HG02588 (cell line): ENCODE measurements at regions not wholly inside any gene's neighbourhood (a gene's known extent, or its start where the extent isn't known, plus 50 kb on each side); places are given as distances from the start of the nearest gene placed in this dataset.
"Not testable (repeated sequence)": the region's sequence is repeated elsewhere in the genome, so short reads cannot be mapped to it uniquely, and the experiment has no call there.

ENCODE experiments used
- ATAC-seq: cut with Tn5 transposase; IDR thresholded peaks from one replicate; pipeline ENCODE4 v1.9.1; 2021; ENCODE audit warnings: mild to moderate bottlenecking, moderate library complexity; ENCODE audit not compliant: unreplicated experiment

DNA sequence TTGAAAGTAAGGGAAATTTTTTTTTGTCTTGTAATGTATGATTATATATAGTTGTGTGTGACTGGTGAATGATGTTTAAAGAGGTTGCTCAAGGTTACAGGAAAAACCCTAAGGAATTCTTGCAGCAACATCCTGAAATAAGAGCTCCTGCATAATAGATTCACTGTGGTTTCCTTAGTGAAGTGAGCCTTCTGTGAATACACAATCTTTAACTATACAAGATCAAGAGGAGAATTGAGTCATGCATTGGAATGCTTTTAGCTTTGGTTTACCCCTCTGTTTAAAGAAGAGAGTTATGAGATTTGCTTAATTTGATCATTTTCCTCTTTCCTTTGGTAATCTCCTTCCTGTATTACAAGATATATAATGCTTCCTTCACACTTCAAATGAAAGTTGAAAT, 141.6 kb upstream of the EYA4 start:
- ATAC-seq: no peak

DNA sequence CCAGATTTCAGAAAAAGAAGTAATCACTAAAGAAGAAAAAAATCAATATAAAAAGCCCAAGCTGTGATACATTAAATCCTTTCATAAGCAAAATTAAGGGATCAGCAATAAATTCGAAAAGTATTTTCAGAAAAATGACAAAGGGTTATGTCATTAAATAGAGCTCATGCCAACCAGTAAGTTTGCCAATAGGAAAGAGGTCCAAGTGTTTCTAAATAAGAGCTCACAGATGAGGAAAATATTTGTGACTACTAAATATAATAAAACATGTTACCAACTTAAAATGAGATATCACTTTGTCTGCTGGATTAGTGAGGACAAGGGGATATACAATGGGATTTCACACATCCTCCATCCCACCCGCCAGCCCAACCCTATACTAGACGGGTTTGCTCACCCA, 140.3 kb upstream of the EYA4 start:
- ATAC-seq: no peak

DNA sequence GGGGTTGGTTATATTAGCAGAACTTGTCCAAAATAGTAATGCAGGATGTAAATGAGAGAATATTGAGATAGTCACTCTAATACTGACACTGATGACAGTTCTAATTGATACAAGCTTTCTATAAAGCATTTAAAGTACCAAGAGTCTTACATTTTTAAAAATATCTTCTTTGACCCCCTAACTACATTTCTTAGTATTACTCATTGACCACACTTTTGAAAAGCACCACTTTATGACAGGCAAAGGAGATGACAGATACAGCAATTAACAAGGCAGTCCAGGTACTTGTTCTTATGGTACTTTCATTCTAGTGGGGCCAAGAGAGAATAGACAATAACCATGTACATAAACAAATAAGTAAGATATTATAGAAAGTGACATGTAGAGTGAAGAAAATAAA, 139.4 kb upstream of the EYA4 start:
- no peak for ATAC-seq

DNA sequence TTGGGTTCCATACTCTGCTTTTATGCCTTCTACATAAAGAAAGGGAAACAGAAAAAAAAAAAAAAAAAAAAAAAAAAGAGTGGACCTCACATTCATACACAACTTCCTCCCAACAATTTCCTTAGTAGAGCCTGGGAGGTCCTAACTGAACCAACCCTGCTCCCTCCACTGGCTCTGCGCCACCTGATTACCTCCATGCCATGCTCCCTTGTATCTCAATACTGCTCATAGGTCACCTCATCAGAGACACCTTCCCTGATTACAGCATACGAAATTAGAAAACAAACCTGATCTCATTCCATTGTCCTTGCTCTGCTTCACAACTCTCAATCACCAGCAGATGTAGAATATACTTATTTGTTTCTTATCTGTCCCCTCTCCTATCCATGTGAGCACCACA, 134.2 kb upstream of the EYA4 start:
- ATAC-seq: no peak

DNA sequence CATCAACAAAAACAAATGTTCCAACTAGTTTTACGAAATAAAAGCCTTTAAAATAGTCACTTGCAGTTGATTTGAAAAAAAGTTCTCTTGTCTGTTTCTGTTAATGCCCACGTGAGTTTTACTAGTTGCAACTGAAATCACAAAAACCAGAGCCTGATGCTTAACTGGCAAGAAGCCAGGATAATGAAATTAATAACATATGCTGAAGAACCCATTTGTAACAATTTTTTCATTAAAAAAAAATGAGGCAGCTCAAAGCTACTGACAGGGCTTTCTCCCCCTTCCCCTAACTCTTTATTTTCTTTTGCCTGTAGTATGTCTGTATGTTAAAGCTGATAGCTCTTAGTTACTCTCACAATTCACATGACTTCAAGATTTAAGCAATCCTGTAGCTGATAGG, 132.7 kb upstream of the EYA4 start:
- no peak for ATAC-seq

DNA sequence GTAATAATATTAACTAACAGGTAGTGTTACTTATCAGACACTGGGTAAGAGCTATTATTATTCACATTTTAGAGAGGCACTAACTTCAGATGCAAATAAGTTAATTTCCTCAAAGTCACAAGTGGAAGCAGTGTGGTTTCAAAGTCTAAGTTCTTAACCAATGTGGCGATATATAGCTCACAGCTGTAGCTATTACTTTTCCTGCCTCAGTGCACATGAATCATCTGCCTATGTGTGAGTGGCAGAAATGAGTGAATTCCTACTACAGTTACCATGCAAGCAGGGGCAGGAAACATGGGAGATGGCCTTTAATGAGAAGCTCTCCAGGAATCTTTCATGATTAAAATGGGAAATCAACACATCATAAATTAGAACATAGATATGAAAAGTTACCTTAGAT, 126.2 kb upstream of the EYA4 start:
- no peak for ATAC-seq

DNA sequence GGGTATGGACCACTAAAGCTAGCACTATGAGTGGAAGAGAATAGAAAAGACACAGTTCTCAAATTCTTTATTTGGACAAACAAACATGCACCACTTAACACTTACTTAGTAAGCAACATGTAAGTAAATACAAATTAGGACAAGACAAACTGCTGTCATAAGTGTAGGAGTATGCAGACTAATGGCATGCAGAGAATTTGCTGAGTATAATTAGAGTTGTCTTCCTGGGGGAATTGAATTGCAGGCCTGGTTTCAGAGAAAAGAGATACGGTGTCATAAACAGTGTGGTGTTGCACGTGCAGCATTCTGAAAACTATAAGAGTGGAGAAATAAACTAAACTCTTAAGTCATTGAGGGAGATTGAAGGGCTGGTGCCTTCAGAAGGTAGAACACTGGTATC, 125.2 kb upstream of the EYA4 start:
- no peak for ATAC-seq

DNA sequence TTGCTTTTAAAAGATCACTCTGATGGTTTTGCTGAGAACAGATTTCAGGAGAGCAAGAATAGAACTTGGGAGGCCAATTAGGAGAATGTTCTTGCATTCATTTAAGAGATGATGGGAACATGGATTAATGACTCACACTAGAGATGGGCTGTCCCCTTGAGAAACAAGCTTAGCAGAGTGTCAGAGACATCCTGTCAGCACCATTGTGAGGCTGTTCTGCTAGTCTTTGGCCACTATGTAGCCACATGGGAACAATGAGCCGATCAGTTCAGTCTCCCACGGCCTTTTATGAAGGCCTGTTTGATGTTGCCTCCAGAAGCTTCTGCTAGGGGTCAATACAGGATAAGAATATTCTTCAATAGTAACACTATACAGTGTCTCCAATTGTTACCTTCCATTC, 113.0 kb upstream of the EYA4 start:
- ATAC-seq: no peak

DNA sequence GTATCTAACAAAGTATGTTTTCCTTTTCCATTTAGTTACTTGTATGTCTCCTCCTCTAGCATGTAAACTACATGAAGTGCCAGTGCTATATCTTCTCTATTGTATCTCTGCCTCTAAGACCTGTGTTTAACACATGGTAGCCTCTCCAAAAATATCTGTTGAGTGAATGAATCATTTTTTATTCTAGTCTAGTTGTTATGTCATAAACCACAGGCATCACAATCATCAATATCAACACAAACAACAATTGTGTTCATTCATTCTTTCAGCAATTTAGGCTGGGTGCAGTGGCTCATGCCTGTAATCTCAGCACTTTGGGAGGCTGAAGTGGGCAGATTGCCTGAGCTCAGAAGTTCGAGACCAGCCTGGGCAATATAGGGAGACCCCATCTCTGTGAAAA, 111.6 kb upstream of the EYA4 start:
- ATAC-seq: no peak

DNA sequence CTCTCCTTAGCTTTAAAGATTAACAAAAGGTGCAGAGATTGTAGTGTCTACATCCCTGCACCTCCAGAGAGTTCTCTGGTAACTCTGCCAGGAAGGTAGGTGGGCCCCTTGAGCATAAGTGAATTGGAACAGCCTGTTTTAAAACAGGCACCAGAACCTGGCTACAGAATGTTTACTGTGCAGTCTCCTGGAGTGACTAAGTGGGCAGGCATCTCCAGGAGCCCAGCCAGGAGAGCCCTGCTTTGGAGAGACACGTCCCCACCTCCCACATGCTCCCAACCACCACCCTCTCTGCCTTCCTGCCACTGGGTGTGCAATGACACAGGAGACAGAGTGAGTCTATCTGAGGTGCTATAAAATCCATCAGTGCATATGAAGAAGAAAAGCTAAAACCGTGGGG, 110.3 kb upstream of the EYA4 start:
- no peak for ATAC-seq

DNA sequence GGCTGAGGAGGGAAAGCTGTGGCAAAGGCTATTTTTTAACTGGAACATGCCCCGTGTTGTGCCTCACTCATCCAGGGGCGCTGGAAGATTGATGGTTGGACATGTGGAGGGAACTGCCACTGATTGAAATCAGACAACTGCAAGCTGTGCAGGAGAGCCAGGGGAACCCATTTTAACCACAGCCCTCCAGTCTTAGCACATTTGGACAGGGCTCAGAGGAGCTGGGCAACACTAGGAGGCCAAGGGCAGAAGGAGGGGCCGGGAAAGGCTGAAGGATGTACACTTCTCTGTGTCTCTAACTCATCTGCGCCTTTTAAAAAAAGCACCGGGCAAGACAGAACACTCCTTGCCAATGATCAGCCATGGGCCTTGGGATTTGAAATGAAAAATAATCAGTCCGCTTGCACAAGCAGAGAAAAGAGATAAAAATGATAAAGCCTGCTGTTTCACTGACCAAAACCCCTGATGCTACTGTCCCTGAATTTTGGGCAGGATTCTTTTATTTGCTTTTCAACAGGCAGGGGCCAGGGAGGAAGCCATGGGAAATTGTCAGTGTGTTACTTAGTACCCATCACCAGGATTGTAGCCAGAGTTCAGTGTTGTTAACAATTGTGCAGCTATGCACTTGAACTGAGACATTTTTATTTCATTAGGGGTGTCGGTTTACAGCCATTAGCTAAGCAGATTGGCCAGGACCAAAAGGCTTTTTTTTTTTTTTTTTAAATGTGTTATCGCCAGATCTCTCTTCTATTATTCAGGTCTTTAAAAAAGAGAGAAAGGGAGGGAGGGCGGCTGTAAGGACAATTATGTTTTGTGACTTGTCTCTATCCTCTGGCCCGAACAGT, 109.3 kb upstream of the EYA4 start:
- no peak for ATAC-seq

DNA sequence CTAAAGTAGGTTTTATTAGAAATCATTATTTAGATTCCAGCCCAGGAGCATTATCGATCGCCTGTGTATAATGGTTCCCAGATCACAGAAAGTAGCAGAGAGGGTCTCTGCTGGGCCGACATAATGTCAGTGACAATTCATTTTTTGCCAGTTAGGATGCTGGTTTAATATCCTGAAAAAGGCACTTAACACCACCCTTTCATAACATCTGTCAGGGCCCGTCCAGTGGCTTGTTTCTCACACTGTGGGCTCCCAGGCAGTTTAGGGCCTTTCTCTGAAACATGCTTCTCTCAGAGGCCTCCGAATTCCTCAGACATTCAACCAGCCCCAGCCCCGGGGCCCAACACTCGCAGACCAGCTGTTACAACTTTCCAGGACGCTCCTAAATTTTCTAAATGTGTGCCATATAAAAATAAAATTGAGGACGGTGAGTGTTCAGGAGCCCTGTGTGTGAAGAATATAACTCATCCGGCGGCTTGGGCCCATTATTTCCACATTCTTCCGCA, 108.6 kb upstream of the EYA4 start:
- no peak for ATAC-seq

DNA sequence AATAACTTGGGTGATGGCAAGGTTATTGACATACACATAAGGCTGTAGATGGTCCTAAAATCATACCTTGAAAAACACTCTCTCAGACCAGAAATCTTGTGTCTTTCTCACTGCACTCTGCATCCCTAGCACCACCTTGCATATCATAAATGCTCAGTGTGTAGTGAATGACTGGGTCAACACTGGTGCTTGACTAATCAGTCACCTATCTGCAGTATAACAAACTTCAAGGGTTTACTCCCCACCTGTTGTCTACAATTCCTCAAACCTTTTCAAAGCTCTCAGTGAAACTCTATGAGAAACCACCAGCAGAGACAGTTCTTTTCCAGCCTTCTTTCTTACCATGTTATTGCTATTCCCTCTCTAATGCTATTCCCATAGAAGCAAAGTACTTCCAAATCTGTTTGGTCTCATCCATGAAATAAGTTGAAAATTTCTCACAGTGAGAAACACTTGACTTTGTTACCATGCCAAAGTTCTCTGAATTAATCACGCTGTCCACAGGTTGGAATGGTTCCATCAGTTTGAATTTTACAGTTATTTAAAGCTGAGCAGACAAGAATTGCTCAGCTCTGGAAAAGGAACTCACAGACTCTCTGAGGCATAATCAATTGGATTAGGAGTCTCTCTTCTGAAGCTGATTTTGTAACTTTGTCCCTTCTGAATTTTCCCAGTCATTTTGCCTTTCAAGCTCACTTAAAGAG, 104.8 kb upstream of the EYA4 start:
- ATAC-seq: no peak

DNA sequence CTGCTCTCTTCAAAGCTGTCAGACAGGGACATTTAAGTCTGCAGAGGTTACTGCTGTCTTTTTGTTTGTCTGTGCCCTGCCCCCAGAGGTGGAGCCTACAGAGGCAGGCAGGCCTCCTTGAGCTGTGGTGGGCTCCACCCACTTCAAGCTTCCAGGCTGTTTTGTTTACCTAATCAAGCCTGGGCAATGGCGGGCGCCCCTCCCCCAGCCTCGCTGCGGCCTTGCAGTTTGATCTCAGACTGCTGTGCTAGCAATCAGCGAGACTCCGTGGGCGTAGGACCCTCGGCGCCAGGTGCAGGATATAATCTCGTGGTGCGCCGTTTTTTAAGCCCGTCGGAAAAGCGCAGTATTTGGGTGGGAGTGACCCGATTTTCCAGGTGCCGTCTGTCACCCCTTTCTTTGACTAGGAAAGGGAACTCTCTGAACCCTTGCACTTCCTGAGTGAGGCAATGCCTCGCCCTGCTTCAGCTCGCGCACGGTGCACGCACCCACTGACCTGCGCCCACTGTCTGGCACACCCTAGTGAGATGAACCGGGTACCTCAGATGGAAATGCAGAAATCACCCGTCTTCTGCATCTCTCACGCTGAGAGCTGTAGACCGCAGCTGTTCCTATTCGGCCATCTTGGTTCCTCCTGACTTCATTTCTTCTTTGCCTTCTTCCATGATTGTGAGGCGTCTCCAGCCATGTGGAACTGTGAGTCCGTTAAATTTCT, 93.5 kb upstream of the EYA4 start:
- not testable (repeated sequence) for ATAC-seq

DNA sequence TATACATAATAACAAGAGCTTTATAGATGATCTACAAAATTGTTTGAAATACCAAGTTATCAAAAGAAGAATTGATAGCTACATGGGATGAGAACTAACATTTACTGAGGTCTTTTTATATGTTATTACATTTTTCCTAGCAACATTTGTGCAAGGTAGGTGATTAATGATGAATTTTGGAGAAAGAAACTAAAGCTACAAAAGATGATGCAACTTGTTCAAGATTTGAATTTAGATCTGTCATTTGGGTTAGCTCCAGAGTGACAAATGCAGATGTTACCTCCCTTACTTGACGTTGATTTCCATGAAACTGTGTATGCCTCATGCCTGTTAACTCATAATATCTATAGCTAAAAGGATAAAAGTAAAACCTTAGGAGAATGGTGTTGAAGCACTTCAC, 84.5 kb upstream of the EYA4 start:
- ATAC-seq: no peak

DNA sequence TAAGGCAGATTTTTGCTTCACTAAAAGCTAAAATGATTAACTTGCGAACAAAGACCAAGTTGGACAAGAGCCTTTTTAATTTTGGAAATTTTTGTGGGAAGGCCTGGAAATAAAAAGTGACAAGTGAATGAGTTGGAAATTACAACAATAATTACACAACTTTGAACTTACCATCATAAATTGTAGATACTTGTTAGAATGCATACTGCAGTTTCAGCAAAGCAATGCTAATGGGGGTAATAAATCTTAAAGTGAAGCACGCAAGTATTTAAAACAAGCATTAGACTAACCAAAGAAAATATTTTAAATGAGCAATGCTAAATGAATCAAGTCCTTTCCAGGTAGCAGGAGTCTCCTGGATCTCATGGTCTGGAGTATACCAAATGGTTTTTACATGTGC, 83.2 kb upstream of the EYA4 start:
- no peak for ATAC-seq

DNA sequence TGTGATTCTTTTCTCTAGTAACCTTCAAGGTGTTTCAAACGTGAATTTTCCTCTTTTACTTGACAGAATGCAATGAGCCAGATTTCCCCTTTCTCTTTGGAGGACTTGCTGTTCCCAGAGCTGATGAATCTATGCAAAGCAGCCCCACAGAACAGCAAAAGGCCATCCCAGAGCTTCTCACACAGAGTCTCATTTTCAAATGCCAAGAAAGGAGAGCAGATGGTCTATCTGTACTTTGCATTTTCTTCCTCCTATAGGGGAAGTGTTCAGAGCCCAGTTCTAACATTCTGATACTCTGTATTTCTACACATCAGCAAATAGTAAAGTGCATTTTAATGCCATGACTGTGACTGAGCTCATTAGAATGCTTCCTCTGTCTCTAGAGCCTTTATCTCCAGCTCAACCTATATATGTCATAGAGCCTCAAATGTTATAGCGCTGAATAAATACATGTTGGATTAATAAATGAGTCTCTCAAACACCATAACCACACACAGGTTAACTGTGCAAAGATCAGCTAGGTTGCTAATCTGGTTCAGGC, 81.8 kb upstream of the EYA4 start:
- ATAC-seq: no peak

DNA sequence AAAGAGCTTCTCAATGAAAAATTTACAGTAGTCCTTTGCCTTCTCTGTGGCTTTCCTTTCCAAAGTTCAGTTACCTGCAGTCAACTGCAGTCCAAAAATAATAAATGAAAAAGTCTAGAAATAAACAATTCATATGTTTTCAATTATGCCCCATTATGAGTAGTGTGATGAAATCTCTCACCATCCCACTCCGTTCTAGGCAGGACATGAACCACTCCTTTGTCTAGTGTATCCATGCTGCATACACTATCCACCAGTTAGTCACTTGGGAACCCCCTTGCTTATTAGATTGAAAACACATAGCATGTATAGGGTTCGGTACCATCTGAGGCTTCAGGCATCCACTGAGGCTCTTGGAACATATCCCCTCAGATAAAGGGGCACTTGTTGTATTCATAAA, 80.6 kb upstream of the EYA4 start:
- ATAC-seq: no peak

DNA sequence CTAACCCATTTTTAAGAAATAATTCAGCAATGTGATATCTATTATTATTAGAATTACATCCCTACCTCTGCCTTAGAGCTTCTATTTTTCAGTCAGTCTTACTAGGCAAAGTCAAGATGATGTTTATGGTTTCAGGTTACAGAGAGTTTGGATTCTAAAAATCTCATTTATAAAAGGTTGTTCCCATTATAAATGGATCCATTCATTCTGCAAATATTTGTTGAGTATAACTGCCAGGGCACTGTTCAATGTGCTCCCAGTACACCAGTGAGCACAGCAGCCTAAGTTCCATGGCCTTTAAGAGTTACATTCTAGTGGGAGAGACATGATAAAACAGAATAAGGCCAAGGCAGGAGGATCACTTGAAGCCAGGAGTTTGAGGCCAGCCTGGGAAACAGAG, 75.9 kb upstream of the EYA4 start:
- ATAC-seq: no peak

DNA sequence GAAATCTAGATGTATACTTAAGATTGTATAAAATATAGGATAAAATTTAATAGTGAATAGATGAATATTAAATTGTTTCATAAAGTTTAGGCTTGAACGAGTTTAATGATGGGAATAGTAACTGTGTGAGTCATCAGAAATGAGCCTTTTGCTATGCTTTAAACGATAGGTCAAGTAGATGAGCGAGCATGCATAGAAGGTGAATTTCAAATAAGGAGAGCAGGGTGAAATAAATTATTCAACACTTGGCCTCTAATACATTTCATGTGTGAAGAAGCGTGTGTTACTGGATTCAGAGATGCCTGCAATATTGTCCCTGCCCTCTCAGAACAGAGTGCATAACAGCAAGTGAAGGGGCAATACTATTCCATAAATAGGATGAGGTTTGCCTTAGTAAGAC, 74.4 kb upstream of the EYA4 start:
- ATAC-seq: no peak

DNA sequence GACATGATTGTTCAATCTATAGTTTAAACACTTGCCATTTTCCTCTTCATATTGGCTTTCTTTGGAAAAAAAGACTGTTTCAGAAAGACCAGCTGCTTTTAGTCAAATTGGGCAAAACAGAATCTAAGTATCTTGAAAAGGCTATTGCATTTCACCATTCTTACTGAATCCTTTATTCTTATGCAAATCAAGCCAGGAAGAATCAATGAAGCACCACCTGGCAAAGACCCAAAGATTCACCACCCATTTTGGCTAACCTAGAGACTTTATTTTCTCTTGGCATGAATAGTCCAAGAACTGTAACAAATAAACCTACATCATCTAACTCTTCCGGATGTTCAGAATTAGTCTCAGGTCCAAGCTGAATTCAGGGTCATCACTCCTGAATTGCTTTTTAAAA, 71.3 kb upstream of the EYA4 start:
- ATAC-seq: no peak

DNA sequence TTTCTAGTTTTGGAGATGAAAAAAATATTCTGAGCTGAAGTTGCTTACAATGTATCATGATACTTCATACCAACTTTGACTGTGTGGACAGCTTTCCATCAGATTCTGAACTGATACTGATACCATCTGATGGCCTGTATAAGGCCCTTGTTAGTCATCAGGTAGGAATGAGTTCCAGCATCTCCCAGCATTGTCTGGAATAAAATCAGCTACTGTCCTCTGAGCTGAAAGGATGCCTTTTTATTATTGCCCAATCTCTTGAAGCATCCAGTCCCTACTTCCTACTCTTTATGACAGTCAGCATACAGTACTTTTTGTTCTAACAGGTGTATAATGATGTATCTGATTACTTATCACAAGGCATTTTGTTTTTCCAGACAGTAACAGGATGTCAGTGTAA, 70.6 kb upstream of the EYA4 start:
- ATAC-seq: no peak
